Subcutaneous abdominal adipose tissue (tissue), 5 donors: ENCODE measurements at regions not wholly inside any gene's neighbourhood (a gene's known extent, or its start where the extent isn't known, plus 50 kb on each side); places are given as distances from the start of the nearest gene placed in this dataset.

ENCODE experiments used
- H3K27ac ChIP-seq: one replicate; pipeline ENCODE4 v1.7.0; 2013; ENCODE audit warnings: low read depth, mild to moderate bottlenecking, inconsistent platforms, low read length, moderate library complexity
- H3K27me3 ChIP-seq, 5 donors: one replicate each; pipeline ENCODE4 v1.7.0; 2013; ENCODE audit warnings: low read length in 5 of 5, inconsistent platforms in 1 of 5; ENCODE audit not compliant: control insufficient read depth in 5 of 5, insufficient read depth in 4 of 5
- H3K36me3 ChIP-seq, 5 donors: one replicate each; pipeline ENCODE4 v1.7.0; 2013; ENCODE audit warnings: low read length in 5 of 5; ENCODE audit not compliant: control insufficient read depth in 5 of 5, insufficient read depth in 5 of 5
- H3K4me1 ChIP-seq, 5 donors: one replicate each; pipeline ENCODE4 v1.7.0; 2013; ENCODE audit warnings: low read length in 5 of 5, mild to moderate bottlenecking in 3 of 5, moderate library complexity in 1 of 5; ENCODE audit not compliant: control insufficient read depth in 5 of 5, insufficient read depth in 5 of 5
- H3K4me3 ChIP-seq, 5 donors: one replicate each; pipeline ENCODE4 v1.7.0; 2013; ENCODE audit warnings: low read length in 5 of 5, low read depth in 1 of 5
- H3K9ac ChIP-seq, 5 donors: one replicate each; pipeline ENCODE4 v1.7.0; 2013; ENCODE audit warnings: low read length in 5 of 5, mild to moderate bottlenecking in 4 of 5, moderate library complexity in 3 of 5
- H3K9me3 ChIP-seq, 5 donors: one replicate each; pipeline ENCODE4 v1.7.0; 2013; ENCODE audit warnings: low read length in 5 of 5; ENCODE audit not compliant: control insufficient read depth in 5 of 5
- donor health status: healthy.
- donor health status: healthy.
- donor health status: healthy.
- donor health status: healthy.
- donor health status: healthy.

DNA sequence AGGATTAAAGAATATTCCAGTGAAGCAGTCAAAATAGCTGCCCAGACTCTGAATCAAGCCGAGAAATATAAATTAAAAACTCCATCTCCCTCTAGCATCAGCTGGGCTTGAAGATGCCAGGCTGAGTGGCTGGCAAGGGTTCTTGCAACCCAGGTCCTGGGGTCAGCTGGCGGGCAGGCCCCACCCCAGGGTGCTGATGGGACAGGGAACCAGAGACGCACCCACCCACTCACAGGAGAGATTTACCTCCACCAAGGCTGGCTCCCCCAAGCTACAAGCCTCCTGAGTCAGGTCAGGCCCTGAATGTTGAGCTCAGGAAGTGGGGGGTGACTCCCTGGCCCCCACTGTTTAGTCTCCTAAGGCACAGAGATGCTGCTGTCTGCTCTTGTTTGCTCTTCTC is 83.9 kb upstream of the HSPA9 start:
- Histone ChIP-seq H3K9me3 (no peaks in the 10 kb centered on the region), H3K36me3 (no peaks in the 10 kb centered on the region), H3K9ac (no peak overlapping the region), H3K27ac (no peak overlapping the region), H3K27me3 (no peaks in the 10 kb centered on the region), H3K4me1 (peaks cover 6 to 38% (median 21%) of the 10 kb centered on the region in 5 donors), H3K4me3 (no peak overlapping the region)

- Histone ChIP-seq H3K9ac (no peak overlapping the region), H3K9me3 (no peaks in the 10 kb centered on the region), H3K36me3 (no peaks in the 10 kb centered on the region), H3K4me3 (no peak overlapping the region), H3K27me3 (no peaks in the 10 kb centered on the region), H3K27ac (no peak overlapping the region), H3K4me1 (peaks cover 6 to 36% (median 18%) of the 10 kb centered on the region in 5 donors)
Measured at GRCh38 chr5:138658676-138659075, 83.5 kb upstream of the HSPA9 start.

- no peak overlapping the region for H3K4me3 ChIP-seq
- no peak overlapping the region for H3K27ac ChIP-seq
- no peak overlapping the region for H3K9ac ChIP-seq
- no peaks in the 10 kb centered on the region for H3K36me3 ChIP-seq
- peaks cover 0 to 2% (median 0%) of the 10 kb centered on the region in 5 donors for H3K27me3 ChIP-seq
- H3K4me1 ChIP-seq = peaks cover 3 to 27% (median 7%) of the 10 kb centered on the region in 5 donors
- H3K9me3 ChIP-seq = no peaks in the 10 kb centered on the region
Measured at GRCh38 chr5:138657360-138657759, 82.2 kb upstream of the HSPA9 start.

DNA sequence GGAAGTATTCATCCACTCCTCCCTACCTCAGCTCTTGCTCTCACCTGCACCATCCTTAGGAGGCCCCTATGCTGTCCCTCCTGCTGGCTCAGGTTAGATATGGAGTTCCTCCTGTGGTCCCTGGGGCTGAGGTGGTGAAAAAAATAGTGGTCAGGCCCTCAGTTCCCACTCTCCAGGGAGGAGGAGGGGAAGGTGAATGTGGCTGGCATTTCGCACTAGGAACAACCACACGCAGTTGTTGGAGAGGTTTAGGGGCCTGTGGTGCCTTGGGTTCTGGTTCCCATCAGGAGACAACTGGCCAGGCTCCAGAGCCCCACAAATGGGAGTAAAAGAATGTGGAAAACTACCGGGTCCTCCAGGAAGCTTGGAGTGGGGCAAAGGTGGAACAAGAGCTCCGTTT is 81.7 kb upstream of the HSPA9 start:
- H3K4me3 ChIP-seq = no peak overlapping the region
- no peaks in the 10 kb centered on the region for H3K9me3 ChIP-seq
- H3K27ac ChIP-seq = no peak overlapping the region
- peaks cover 0 to 4% (median 0%) of the 10 kb centered on the region in 5 donors for H3K27me3 ChIP-seq
- no peak overlapping the region for H3K9ac ChIP-seq
- H3K36me3 ChIP-seq = no peaks in the 10 kb centered on the region
- H3K4me1 ChIP-seq = peaks cover 3 to 23% (median 4%) of the 10 kb centered on the region in 5 donors

- no peak overlapping the region for H3K9ac ChIP-seq
- no peaks in the 10 kb centered on the region for H3K9me3 ChIP-seq
- no peaks in the 10 kb centered on the region for H3K36me3 ChIP-seq
- H3K27ac ChIP-seq = no peak overlapping the region
- no peak overlapping the region for H3K4me3 ChIP-seq
- peaks cover 0 to 9% (median 4%) of the 10 kb centered on the region in 5 donors for H3K27me3 ChIP-seq
- H3K4me1 ChIP-seq = peaks cover 0 to 13% (median 4%) of the 10 kb centered on the region in 5 donors
Measured at GRCh38 chr5:138655530-138656190, 80.5 kb upstream of the HSPA9 start.

- Histone ChIP-seq H3K9ac (no peak overlapping the region), H3K9me3 (no peaks in the 10 kb centered on the region), H3K4me3 (no peak overlapping the region), H3K36me3 (no peaks in the 10 kb centered on the region), H3K27me3 (peaks cover 0 to 18% (median 5%) of the 10 kb centered on the region in 5 donors), H3K4me1 (peaks cover 0 to 13% (median 4%) of the 10 kb centered on the region in 5 donors), H3K27ac (no peak overlapping the region)
Measured at GRCh38 chr5:138654281-138654867, 79.2 kb upstream of the HSPA9 start.

DNA sequence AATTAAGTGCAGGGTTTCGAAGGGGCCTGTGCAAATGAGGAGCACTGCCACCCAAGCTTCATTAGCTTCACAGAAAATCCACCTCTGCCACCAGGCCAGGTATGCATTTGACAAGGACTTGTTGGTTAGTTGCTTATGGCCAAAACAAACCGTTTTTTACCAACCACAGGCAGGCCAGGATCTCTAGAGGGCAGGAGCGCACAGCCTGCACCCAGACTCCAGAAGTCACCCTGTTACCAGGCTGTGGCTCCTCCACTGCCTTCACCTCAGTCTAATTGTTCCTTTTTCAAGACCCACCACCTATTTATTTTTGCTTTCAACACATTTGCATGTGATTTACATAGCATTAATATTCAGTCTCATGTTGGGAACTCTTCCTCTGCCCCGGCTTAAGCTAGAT is 78.3 kb upstream of the HSPA9 start:
- H3K9me3 ChIP-seq = no peaks in the 10 kb centered on the region
- H3K4me1 ChIP-seq = peaks cover 0 to 13% (median 4%) of the 10 kb centered on the region in 5 donors
- peaks cover 0 to 18% (median 6%) of the 10 kb centered on the region in 5 donors for H3K27me3 ChIP-seq
- H3K9ac ChIP-seq = no peak overlapping the region
- no peaks in the 10 kb centered on the region for H3K36me3 ChIP-seq
- H3K27ac ChIP-seq = no peak overlapping the region
- H3K4me3 ChIP-seq = no peak overlapping the region

GRCh38 chr5:138651767-138652117 is 76.5 kb upstream of the HSPA9 start:
- Histone ChIP-seq H3K9ac (no peak overlapping the region), H3K4me1 (peaks cover 0 to 10% (median 3%) of the 10 kb centered on the region in 5 donors), H3K4me3 (no peak overlapping the region), H3K36me3 (no peaks in the 10 kb centered on the region), H3K27ac (no peak overlapping the region), H3K9me3 (no peaks in the 10 kb centered on the region), H3K27me3 (peaks cover 0 to 18% (median 6%) of the 10 kb centered on the region in 5 donors)

DNA sequence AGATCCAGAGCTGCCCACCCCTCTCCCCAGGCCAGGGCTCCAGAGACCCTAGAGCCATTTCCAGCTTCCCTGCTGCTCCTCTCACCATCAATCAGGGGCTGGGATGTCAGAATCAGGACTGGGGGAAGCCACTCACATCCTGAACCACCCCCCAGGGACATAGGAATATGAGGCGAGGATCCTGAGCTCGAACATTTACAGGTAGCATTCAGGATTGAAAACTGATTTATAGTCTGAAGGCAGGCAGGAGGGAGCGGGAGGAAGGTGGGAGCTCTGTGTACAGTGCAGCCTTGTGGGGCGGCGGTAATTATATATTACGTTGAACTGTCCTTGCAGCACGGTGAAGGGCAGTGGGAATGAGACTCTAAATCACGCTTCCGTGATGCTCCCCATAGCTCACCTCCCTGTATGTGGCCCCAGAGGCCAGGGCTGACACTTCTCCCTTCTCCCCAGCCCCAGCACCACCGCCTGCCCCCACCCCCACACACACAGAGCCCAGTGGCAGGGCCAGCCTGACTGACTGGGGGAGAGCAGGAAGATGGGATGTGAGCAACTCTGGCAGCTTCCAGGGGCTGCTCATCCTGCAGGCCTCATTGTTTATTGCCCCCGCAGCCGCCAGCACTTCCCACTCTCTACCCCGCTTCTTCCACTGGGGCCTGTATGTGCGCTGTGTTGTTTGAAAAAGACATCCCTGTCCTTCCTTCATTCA is 76.0 kb upstream of the HSPA9 start:
- H3K27me3 ChIP-seq = peaks cover 0 to 18% (median 6%) of the 10 kb centered on the region in 5 donors
- no peak overlapping the region for H3K27ac ChIP-seq

DNA sequence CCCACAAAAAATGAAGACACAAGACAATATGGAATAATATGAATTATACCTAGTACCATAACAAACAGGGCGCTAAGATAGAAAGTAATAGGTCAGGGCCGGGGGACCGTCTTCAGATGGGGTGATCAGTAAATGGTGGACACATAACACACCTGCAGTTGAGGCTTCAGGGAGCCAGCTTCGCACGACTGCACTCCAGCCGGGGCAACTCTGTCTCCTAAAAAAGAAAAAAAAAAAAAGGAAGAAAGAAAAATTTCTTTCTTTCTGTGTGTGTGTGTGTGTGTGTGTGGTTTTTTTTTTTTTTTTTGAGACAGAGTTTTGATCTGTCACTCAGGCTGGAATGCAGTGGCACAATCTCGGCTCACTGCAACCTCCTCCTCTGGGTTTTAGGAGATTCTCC is 75.0 kb upstream of the HSPA9 start:
- Histone ChIP-seq H3K36me3 (no peaks in the 10 kb centered on the region), H3K27ac (no peak overlapping the region)

More for the DNA sequence above, 76.0 kb upstream of the HSPA9 start:
- Histone ChIP-seq H3K36me3 (no peaks in the 10 kb centered on the region), H3K9ac (no peak overlapping the region), H3K4me1 (peaks cover 0 to 7% (median 0%) of the 10 kb centered on the region in 5 donors), H3K9me3 (no peaks in the 10 kb centered on the region), H3K4me3 (no peak overlapping the region)

More for the DNA sequence above, 75.0 kb upstream of the HSPA9 start:
- H3K27me3 ChIP-seq = peaks cover 0 to 18% (median 6%) of the 10 kb centered on the region in 5 donors
- no peaks in the 10 kb centered on the region for H3K9me3 ChIP-seq
- no peak overlapping the region for H3K4me3 ChIP-seq
- H3K4me1 ChIP-seq = peaks cover 0 to 7% (median 0%) of the 10 kb centered on the region in 5 donors
- H3K9ac ChIP-seq = no peak overlapping the region
